WTC11 (cell line): ENCODE measurements at regions not wholly inside any gene's neighbourhood (a gene's known extent, or its start where the extent isn't known, plus 50 kb on each side); places are given as distances from the start of the nearest gene placed in this dataset.

Source experiments
- ELF4 ChIP-seq: sonication (generic); formaldehyde crosslinking; IDR thresholded peaks from 2 replicates; pipeline ENCODE4 v1.8.1; 2022; ENCODE audit warnings: low read depth, mild to moderate bottlenecking, moderate library complexity, missing genetic modification reagents
- JUN ChIP-seq: sonication (generic); formaldehyde crosslinking; IDR thresholded peaks from 2 replicates; pipeline ENCODE4 v1.8.0; 2023; ENCODE audit warnings: mild to moderate bottlenecking, missing genetic modification reagents
- TF ChIP-seq, protein P1 (sequence below): fragments of 200-600 bp; IDR thresholded peaks from 2 replicates; pipeline ENCODE4 v1.8.0; 2022; ENCODE audit warnings: antibody characterized with exemption

DNA sequence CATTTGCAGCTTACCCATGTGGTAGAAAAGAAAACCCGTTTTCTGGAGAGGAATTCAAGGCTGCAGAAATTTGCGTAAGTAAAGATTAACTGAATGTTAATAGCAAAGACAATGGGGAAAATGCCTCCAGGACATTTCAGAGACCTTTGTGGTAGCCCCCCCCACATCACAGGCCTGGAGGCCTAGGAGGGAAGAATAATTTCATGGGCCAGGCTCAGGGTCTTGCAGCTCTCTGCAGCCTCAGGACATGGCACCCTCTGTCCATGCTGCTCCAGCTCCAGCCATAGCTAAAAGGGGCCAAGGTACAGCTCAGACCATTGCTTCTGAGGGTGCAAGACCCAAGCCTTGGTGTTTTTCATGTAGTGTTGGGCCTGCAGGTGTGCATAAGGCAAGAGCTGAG, 92.7 kb upstream of the ZNF678 start:
- TF ChIP-seq JUN = no peak
- TF ChIP-seq, protein P1, sequence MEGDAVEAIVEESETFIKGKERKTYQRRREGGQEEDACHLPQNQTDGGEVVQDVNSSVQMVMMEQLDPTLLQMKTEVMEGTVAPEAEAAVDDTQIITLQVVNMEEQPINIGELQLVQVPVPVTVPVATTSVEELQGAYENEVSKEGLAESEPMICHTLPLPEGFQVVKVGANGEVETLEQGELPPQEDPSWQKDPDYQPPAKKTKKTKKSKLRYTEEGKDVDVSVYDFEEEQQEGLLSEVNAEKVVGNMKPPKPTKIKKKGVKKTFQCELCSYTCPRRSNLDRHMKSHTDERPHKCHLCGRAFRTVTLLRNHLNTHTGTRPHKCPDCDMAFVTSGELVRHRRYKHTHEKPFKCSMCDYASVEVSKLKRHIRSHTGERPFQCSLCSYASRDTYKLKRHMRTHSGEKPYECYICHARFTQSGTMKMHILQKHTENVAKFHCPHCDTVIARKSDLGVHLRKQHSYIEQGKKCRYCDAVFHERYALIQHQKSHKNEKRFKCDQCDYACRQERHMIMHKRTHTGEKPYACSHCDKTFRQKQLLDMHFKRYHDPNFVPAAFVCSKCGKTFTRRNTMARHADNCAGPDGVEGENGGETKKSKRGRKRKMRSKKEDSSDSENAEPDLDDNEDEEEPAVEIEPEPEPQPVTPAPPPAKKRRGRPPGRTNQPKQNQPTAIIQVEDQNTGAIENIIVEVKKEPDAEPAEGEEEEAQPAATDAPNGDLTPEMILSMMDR = no peak
- no peak for TF ChIP-seq ELF4 (CRISPR knock-in tag)
